AG09309 (cell line): ENCODE measurements at regions not wholly inside any gene's neighbourhood (a gene's known extent, or its start where the extent isn't known, plus 50 kb on each side); places are given as distances from the start of the nearest gene placed in this dataset.

ENCODE experiments used
- DNase-seq: peaks from one replicate; pipeline ENCODE4 v3.0.0-alpha.2; 2010; ENCODE audit warnings: low read depth
- H3K4me3 ChIP-seq: 2 replicates; pipeline ENCODE4 v1.5.1; 2011; ENCODE audit warnings: mild to moderate bottlenecking, low read depth, low read length, moderate library complexity; ENCODE audit not compliant: control insufficient read depth
- TF ChIP-seq, protein P1 (sequence below): IDR thresholded peaks from 2 replicates; pipeline ENCODE4 v1.5.1; 2011; ENCODE audit warnings: mild to moderate bottlenecking, low read depth, low read length, inconsistent platforms; ENCODE audit not compliant: insufficient read depth, control insufficient read depth; ENCODE audit errors: missing control alignments

DNA sequence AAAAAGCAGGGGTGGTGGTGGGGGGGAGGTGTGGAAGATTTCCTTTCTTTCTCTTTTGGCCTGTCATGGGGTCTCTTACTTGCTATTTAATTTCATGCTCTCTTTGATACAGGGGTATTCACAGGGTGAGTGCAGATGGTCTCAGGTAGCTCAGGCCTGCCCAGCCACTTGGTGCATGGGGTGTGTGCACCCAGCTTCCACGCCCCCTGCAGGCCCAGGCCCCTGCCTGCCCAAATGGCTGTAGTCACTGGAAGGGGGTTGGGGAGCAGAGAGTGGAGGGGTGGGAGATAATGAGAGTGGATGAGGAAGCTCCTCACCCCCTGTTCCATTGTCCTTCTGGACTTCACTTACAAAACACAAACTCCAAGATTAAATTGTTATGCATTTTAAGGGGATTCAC lies 133.6 kb upstream of the SGK1 start:
- H3K4me3 ChIP-seq: no peak overlapping the region
- DNase-seq: no peak
- TF ChIP-seq, protein P1, sequence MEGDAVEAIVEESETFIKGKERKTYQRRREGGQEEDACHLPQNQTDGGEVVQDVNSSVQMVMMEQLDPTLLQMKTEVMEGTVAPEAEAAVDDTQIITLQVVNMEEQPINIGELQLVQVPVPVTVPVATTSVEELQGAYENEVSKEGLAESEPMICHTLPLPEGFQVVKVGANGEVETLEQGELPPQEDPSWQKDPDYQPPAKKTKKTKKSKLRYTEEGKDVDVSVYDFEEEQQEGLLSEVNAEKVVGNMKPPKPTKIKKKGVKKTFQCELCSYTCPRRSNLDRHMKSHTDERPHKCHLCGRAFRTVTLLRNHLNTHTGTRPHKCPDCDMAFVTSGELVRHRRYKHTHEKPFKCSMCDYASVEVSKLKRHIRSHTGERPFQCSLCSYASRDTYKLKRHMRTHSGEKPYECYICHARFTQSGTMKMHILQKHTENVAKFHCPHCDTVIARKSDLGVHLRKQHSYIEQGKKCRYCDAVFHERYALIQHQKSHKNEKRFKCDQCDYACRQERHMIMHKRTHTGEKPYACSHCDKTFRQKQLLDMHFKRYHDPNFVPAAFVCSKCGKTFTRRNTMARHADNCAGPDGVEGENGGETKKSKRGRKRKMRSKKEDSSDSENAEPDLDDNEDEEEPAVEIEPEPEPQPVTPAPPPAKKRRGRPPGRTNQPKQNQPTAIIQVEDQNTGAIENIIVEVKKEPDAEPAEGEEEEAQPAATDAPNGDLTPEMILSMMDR: no peak

DNA sequence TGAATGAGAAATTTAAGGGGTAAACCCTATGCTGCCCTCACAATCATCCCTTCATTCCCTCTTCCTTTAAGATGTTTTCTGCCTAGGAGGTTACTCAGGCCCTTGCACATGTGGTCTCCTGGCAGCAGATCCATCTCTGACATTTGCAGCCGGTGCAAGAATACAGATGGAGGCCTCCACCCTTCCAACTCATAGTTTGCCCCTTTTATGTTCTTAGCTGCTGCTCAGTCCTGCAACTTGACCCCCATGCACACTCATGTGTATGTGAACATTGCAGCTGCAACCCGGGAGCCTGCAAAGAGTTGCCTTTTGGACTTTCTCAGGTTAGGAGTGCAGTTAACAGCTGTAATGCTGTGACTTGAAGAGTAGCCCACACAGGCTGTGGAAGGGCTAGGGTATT lies 131.9 kb upstream of the SGK1 start:
- H3K4me3 ChIP-seq: no peak overlapping the region
- TF ChIP-seq, protein P1: no peak
- DNase-seq: no peak

DNA sequence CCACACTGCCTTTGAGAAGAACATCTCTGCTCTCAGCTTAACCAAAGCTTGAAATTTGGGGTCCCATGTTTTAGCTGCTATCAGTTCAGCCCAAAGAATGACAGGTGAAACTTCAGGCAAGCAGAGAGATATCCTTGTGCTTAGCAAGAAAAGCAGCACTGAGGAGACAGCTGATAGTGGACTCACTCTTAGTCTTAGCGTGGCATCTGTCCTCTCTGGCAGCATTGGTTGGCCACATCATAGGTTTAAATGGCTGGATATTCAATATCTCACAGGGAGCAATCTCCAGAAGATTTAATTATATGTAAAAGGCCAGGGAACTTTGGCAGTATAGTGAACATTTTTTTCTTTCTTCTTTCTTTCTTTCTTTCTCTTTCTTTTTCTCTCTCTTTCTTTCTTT lies 131.1 kb upstream of the SGK1 start:
- TF ChIP-seq, protein P1: no peak

DNA sequence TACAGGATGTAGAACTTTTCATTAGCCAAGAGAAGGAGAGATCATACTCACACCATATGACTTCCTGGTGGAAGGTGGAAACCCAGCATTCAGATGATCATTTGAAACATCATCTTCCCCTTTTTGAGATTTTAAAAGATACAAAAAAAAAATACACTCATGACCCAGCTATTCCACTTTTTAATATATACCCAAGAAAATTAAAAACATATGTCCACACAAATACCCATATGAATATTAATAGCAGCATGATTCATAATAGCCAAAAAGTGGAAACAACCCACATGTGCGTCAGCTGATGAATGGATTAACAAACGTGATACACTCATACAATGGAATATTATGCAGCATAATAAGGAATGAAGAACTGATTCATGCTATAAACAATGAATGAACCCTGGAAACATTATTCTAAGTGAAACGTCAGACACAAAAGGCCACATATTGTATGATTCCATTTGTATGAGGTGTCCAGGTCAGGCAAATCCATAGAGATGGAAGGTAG lies 130.0 kb upstream of the SGK1 start:
- TF ChIP-seq, protein P1: no peak
- peak; percentile 91 for DNase-seq
- H3K4me3 ChIP-seq: no peak overlapping the region

More for the DNA sequence above, 131.1 kb upstream of the SGK1 start:
- DNase-seq: no peak
- no peak overlapping the region for H3K4me3 ChIP-seq

DNA sequence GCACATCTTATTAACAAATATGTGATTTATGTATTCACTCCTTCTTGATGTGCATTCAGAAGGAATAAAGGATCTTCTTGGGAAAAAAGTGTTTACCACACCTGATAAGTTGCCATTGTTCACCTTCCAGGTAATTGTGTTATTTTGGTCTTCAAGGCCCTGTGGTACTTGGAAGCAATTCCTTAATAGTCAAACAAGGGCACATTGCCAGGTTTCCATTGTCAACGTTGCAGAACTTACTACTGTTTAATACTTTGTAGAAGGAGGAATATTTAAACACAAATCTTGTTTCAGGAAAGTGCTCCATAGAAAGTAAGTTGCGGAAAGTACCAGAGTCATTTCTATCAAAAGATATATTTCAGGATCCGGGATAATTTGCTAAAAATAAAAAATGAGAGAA lies 129.5 kb upstream of the SGK1 start:
- DNase-seq: no peak
- H3K4me3 ChIP-seq: no peak overlapping the region
- TF ChIP-seq, protein P1: no peak

DNA sequence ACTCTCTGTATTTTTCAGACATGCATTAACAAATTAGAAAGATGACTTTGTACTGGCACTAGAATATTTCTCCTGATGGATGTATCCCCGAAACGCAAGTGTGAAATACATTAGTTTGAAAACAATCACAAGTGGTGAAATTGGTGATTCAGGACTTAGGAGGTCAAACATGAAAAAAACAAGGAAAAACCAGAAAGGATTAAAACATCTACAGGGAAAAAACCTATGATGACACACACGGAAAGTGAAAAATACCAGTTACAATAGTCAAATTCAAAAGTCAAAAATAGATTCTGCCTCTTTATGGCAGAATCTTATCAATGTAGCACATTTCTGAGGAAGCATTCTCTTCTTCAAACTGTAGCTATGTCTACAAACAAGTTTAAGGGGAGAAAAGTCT lies 129.0 kb upstream of the SGK1 start:
- TF ChIP-seq, protein P1: no peak
- no peak for DNase-seq
- no peak overlapping the region for H3K4me3 ChIP-seq
